Cardiac fibroblast (primary cell): ENCODE measurements at regions not wholly inside any gene's neighbourhood (a gene's known extent, or its start where the extent isn't known, plus 50 kb on each side); places are given as distances from the start of the nearest gene placed in this dataset.

Experiments used
- DNase-seq, 2 donors: peaks; one replicate each; pipeline versions ENCODE4 v3.0.0 to v3.0.0-alpha.2; 2010; ENCODE audit warnings: low read depth in 2 of 2
- H3K4me3 ChIP-seq, 2 donors: replicated peaks in 1 of 2; 1 replicate in 1 of 2; 2 replicates in 1 of 2; pipeline ENCODE4 v1.5.1; 2011; ENCODE audit warnings: low read depth in 2 of 2, low read length in 2 of 2, mild to moderate bottlenecking in 2 of 2, moderate library complexity in 1 of 2
- CTCF ChIP-seq: IDR thresholded peaks from one replicate; pipeline ENCODE4 v1.5.1; 2011; ENCODE audit warnings: low read depth, mild to moderate bottlenecking, low read length, inconsistent platforms

GRCh38 chr18:73201940-73202339, 334.2 kb upstream of the NETO1 start:
- peak in 1 of 2 donors; percentile 66 for DNase-seq
- TF ChIP-seq CTCF, result no peak
- no peak overlapping the region for H3K4me3 ChIP-seq

DNA sequence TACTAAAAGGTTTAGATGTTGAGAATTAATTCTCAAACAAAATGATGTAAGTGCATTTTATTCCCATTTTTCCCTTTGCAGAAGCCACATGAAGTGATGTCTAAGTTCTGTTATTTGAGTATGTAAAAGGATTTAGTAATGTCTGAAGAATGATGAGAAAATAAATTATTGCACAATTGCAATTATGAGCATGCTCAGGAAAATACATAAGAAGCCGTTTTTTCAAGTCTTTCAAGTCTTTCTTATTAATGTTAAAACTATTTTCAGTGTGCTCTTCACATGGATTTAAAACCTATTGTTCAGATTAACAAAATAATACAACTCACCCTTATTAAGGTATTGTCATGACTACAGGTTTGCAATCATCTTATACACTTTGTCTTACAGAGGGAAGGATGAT, 331.4 kb upstream of the NETO1 start:
- H3K4me3 ChIP-seq, result no peak overlapping the region
- no peak for TF ChIP-seq CTCF
- DNase-seq, result peak in 1 of 2 donors; percentile 71

DNA sequence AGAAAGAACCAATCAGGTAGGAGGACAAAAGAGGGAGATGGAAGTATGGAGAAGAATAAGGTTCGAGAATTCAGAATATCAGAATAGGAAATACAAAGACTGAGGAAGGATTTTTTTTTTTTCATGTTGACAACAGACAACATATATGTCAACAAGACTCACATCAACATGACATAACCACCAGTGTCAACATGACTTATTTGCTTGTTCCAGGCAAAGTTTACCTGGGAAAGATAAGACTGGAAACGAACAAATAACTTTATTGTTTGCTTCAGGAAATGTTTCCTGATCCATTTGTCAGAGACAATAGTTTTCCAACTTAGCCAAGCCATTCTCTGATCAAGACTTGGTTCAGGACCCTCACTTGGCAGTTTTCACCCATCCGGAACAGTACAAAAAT, 321.9 kb upstream of the NETO1 start:
- no peak for TF ChIP-seq CTCF
- H3K4me3 ChIP-seq, result no peak overlapping the region
- DNase-seq, result no peak

DNA sequence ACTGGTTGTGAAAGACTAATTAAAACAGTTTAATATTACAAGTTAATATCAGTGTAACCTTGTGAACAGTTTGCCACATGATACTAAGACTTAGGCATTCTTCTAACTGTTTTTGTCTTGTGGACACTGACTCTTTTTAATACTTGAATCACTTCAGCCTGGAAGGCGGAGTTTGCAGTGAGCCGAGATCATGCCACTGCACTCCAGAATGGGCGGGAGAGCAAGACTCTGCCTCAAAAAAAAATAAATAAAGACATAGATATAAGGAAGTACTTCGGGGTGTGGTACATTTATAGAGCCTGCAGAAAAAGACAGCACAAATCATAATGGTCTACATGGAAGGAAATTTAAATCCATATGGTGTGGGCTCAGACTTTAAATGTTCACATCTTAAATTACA, 300.4 kb upstream of the NETO1 start:
- DNase-seq, result peak in 1 of 2 donors; percentile 4
- no peak for TF ChIP-seq CTCF
- no peak overlapping the region for H3K4me3 ChIP-seq

DNA sequence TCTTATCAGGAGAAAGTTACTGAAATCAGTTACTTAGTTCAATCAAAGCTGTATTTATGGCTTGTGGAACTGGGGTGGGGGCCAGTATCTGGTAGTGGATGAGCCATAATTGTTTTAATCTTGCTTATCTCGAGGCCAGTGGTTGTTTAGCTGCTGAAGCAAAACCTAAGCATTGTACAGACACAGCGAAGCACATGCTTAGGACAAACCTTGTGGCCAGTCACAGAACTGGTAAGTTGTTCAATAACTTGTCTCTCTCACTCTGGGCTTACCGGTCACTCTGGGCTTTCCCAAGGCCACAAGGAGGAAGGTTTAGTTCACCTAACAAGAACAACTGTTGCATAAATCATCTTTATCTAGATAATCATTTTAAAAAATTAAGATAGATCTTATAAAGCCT, 296.6 kb upstream of the NETO1 start:
- DNase-seq, result no peak
- no peak for TF ChIP-seq CTCF
- no peak overlapping the region for H3K4me3 ChIP-seq

GRCh38 chr18:73163236-73163635, 295.4 kb upstream of the NETO1 start:
- no peak overlapping the region for H3K4me3 ChIP-seq
- DNase-seq, result no peak
- TF ChIP-seq CTCF, result no peak

DNA sequence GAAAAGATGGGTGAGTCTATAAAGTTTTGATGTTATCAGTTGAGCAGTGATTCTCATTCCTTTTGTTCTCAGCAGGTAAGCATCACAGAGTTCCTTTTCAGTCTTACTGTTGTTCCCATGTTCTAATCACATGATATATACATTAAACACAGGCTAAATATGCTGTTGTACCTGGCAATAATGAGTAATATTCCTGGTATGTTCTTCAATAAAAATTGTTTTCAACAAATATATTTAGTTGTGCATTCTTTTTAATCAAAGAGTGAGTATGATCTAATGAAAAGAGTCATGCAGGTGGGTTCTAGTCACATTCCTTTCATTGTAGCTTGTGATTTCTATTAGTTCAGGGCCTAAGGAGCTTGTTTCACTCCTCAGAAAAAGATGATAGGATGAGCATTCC, 288.3 kb upstream of the NETO1 start:
- no peak overlapping the region for H3K4me3 ChIP-seq
- no peak for TF ChIP-seq CTCF

More for the DNA sequence above, 288.3 kb upstream of the NETO1 start:
- no peak for DNase-seq
